ENCODE measurements at regions not wholly inside any gene's neighbourhood (a gene's known extent, or its start where the extent isn't known, plus 50 kb on each side); places are given as distances from the start of the nearest gene placed in this dataset.

- TF ChIP-seq EZH2 (IDR thresholded peaks at IDR 0.05; ENCODE audit: insufficient read depth, poor library complexity, severe bottlenecking) (no peak), EZH2phosphoT487 (IDR thresholded peaks at IDR 0.05; ENCODE audit: insufficient read depth, low read depth) (no peak)
Observed at GRCh38 chr5:21672911-21673310, 1180.2 kb downstream of the CDH12 start.
